Ovary (tissue), 3 donors: ENCODE measurements at regions not wholly inside any gene's neighbourhood (a gene's known extent, or its start where the extent isn't known, plus 50 kb on each side); places are given as distances from the start of the nearest gene placed in this dataset.

Experiments
- POLR2A ChIP-seq: fragments of 450-650 bp; IDR thresholded peaks from one replicate; pipeline ENCODE4 v1.6.1; 2017; ENCODE audit warnings: antibody characterized with exemption, mild to moderate bottlenecking, moderate library complexity
- TF ChIP-seq, protein P1 (sequence below), 3 donors: fragments of 450-650 bp in 2 of 3; fragments of 200-600 bp in 1 of 3; IDR thresholded peaks; one replicate each; pipeline versions ENCODE4 v1.5.1 to v1.8.0; 2016 to 2022; ENCODE audit warnings: antibody characterized with exemption in 3 of 3, mild to moderate bottlenecking in 1 of 3
- donor health status: DM: no; HTN: no; CAD: no.

DNA sequence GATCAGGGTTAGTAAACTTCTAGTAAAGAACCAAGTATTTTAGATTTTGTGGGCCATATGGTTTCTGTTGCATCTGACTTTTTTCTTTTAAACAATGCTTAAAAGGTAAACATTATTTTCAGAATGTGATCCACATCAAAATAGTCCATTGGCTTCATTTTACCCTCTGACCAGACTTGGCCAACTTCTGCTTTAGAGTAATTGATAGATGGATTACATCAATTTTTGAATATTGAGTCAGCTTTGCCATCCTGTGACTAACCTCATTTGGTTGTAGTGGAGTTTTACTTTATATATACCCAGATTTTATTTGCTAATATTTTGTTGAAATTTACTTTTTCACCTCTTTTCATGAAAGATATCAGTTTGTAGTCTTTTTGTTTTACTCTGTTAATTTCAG lies 559.8 kb downstream of the TLL1 start:
- TF ChIP-seq, protein P1, sequence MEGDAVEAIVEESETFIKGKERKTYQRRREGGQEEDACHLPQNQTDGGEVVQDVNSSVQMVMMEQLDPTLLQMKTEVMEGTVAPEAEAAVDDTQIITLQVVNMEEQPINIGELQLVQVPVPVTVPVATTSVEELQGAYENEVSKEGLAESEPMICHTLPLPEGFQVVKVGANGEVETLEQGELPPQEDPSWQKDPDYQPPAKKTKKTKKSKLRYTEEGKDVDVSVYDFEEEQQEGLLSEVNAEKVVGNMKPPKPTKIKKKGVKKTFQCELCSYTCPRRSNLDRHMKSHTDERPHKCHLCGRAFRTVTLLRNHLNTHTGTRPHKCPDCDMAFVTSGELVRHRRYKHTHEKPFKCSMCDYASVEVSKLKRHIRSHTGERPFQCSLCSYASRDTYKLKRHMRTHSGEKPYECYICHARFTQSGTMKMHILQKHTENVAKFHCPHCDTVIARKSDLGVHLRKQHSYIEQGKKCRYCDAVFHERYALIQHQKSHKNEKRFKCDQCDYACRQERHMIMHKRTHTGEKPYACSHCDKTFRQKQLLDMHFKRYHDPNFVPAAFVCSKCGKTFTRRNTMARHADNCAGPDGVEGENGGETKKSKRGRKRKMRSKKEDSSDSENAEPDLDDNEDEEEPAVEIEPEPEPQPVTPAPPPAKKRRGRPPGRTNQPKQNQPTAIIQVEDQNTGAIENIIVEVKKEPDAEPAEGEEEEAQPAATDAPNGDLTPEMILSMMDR (IDR thresholded peaks at IDR 0.05) = no peak
- TF ChIP-seq POLR2A = no peak
